ENCODE measurements at regions not wholly inside any gene's neighbourhood (a gene's known extent, or its start where the extent isn't known, plus 50 kb on each side); places are given as distances from the start of the nearest gene placed in this dataset.
"Not testable (repeated sequence)": the region's sequence is repeated elsewhere in the genome, so short reads cannot be mapped to it uniquely, and the experiment has no call there.

- DNase-seq (ENCODE audit: low read depth), result no peak
These were observed 137.3 kb upstream of the FAM78B start for GRCh38 chr1:166304131-166304530.

GRCh38 chr1:166305371-166305770, 138.6 kb upstream of the FAM78B start:
- no peak for DNase-seq (ENCODE audit: low read depth)

- DNase-seq (ENCODE audit: low read depth), result peak; percentile 2
These were observed 140.7 kb upstream of the FAM78B start for GRCh38 chr1:166307261-166308188.

- DNase-seq (ENCODE audit: low read depth), result not testable (repeated sequence)
These were observed 149.5 kb upstream of the FAM78B start for GRCh38 chr1:166316306-166316705.

GRCh38 chr1:166322470-166322869, 155.7 kb upstream of the FAM78B start:
- no peak for DNase-seq (ENCODE audit: low read depth)

- DNase-seq (ENCODE audit: low read depth), result no peak
These were observed 161.1 kb upstream of the FAM78B start for GRCh38 chr1:166327886-166328285.

GRCh38 chr1:166328956-166329355, 162.2 kb upstream of the FAM78B start:
- DNase-seq (ENCODE audit: low read depth), result no peak

- DNase-seq (ENCODE audit: low read depth), result no peak
These were observed 163.3 kb upstream of the FAM78B start for GRCh38 chr1:166330096-166330495.

GRCh38 chr1:166338105-166338504, 171.3 kb upstream of the FAM78B start:
- no peak for DNase-seq (ENCODE audit: low read depth)

GRCh38 chr1:166340709-166341108, 173.9 kb upstream of the FAM78B start:
- no peak for DNase-seq (ENCODE audit: low read depth)

- DNase-seq (ENCODE audit: low read depth), result no peak
These were observed 176.5 kb upstream of the FAM78B start for GRCh38 chr1:166343276-166343675.

GRCh38 chr1:166350490-166350889, 183.7 kb upstream of the FAM78B start:
- no peak for DNase-seq (ENCODE audit: low read depth)

GRCh38 chr1:166351676-166352075, 184.9 kb upstream of the FAM78B start:
- no peak for DNase-seq (ENCODE audit: low read depth)

GRCh38 chr1:166353213-166353612, 186.4 kb upstream of the FAM78B start:
- no peak for DNase-seq (ENCODE audit: low read depth)

GRCh38 chr1:166354406-166354805, 187.6 kb upstream of the FAM78B start:
- no peak for DNase-seq (ENCODE audit: low read depth)

GRCh38 chr1:166365081-166365480, 198.3 kb upstream of the FAM78B start:
- DNase-seq (ENCODE audit: low read depth), result no peak

- DNase-seq (ENCODE audit: low read depth), result no peak
These were observed 201.2 kb upstream of the FAM78B start for GRCh38 chr1:166368030-166368429.

GRCh38 chr1:166377896-166378295, 211.1 kb upstream of the FAM78B start:
- no peak for DNase-seq (ENCODE audit: low read depth)

GRCh38 chr1:166378805-166379204, 212.0 kb upstream of the FAM78B start:
- peak; percentile 4 for DNase-seq (ENCODE audit: low read depth)

GRCh38 chr1:166379447-166379846, 212.6 kb upstream of the FAM78B start:
- DNase-seq (ENCODE audit: low read depth), result peak; percentile 41

GRCh38 chr1:166383137-166383536, 216.3 kb upstream of the FAM78B start:
- DNase-seq (ENCODE audit: low read depth), result no peak

- no peak for DNase-seq (ENCODE audit: low read depth)
These were observed 217.0 kb upstream of the FAM78B start for GRCh38 chr1:166383635-166384346.
